Breast epithelium (tissue), 4 donors: ENCODE measurements at regions not wholly inside any gene's neighbourhood (a gene's known extent, or its start where the extent isn't known, plus 50 kb on each side); places are given as distances from the start of the nearest gene placed in this dataset.
A peak's percentile ranks its signal among the peaks of the same experiment; 100 is the strongest.

ENCODE experiments used
- DNase-seq, 2 donors: peaks; one replicate each; pipeline ENCODE4 v3.0.0-alpha.2; 2019; ENCODE audit warnings: low spot score in 2 of 2
- H3K27ac ChIP-seq, 2 donors: fragments of 200-600 bp; sonication (generic) in 1 of 2; one replicate each; pipeline ENCODE4 v1.5.1; 2016 to 2019; ENCODE audit warnings: mild to moderate bottlenecking in 1 of 2
- H3K27me3 ChIP-seq, 2 donors: fragments of 200-600 bp; sonication (generic) in 1 of 2; one replicate each; pipeline versions ENCODE4 v1.5.1 to v1.6.0; 2017 to 2019; ENCODE audit warnings: control low read depth in 1 of 2, mild to moderate bottlenecking in 1 of 2
- H3K36me3 ChIP-seq: fragments of 200-600 bp; one replicate; pipeline ENCODE4 v1.5.1; 2019
- H3K4me1 ChIP-seq, 2 donors: fragments of 200-600 bp; sonication (generic); one replicate each; pipeline ENCODE4 v1.5.1; 2016 to 2019; ENCODE audit warnings: control low read depth in 1 of 2
- H3K4me3 ChIP-seq, 3 donors: fragments of 200-600 bp; sonication (generic); 1 replicate in 2 of 3; 2 replicates in 1 of 3; pipeline ENCODE4 v1.5.1; 2016 to 2019; ENCODE audit warnings: mild to moderate bottlenecking in 3 of 3, moderate library complexity in 2 of 3
- H3K9me3 ChIP-seq, 2 donors: fragments of 200-600 bp; sonication (generic) in 1 of 2; one replicate each; pipeline ENCODE4 v1.5.1; 2016 to 2019; ENCODE audit warnings: control low read depth in 1 of 2
- POLR2A ChIP-seq: fragments of 450-650 bp; IDR thresholded peaks from one replicate; pipeline ENCODE4 v1.6.1; 2016; ENCODE audit warnings: antibody characterized with exemption, mild to moderate bottlenecking, moderate library complexity
- POLR2AphosphoS5 ChIP-seq, 3 donors: sonication (generic); formaldehyde crosslinking; IDR thresholded peaks; one replicate each; pipeline ENCODE4 v1.6.1; 2017; ENCODE audit warnings: antibody characterized with exemption in 3 of 3
- intact Hi-C: fragments of 100-400 bp; cut with DNase I; formaldehyde crosslinking; loops from one replicate; pipeline ENCODE4 v1.15.1; 2023; ENCODE audit warnings: low total_unique reads
- TF ChIP-seq, protein P1 (sequence below), 3 donors: fragments of 450-650 bp; IDR thresholded peaks; one replicate each; pipeline ENCODE4 v1.5.1; 2016 to 2017; ENCODE audit warnings: antibody characterized with exemption in 3 of 3, mild to moderate bottlenecking in 3 of 3, moderate library complexity in 3 of 3

DNA sequence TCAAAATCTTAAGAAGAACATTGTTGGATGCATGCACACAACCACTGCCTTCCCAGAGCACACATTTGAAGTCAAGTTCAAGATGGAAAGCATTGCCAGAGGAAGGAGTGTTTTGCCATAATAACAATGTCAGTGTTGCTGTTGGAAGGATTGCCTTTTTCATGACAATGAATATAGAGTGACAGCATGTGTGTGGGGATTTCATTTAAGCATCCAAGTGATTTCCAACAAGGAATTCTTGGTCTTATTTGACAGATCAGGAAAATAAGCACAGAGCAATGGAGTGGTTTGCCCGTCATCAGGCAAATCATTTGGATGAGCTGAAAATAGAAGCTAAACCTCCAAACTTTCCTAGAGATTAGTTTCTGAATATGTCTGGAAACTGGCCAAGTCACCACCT lies 140.0 kb upstream of the RAI14 start:
- no peak for DNase-seq
- Histone ChIP-seq H3K27ac (no peak overlapping the region), H3K9me3 (no peaks in the 10 kb centered on the region), H3K4me3 (no peak overlapping the region), H3K27me3 (no peaks in the 10 kb centered on the region), H3K4me1 (no peaks in the 10 kb centered on the region), H3K36me3 (no peaks in the 10 kb centered on the region)
- TF ChIP-seq, protein P1, sequence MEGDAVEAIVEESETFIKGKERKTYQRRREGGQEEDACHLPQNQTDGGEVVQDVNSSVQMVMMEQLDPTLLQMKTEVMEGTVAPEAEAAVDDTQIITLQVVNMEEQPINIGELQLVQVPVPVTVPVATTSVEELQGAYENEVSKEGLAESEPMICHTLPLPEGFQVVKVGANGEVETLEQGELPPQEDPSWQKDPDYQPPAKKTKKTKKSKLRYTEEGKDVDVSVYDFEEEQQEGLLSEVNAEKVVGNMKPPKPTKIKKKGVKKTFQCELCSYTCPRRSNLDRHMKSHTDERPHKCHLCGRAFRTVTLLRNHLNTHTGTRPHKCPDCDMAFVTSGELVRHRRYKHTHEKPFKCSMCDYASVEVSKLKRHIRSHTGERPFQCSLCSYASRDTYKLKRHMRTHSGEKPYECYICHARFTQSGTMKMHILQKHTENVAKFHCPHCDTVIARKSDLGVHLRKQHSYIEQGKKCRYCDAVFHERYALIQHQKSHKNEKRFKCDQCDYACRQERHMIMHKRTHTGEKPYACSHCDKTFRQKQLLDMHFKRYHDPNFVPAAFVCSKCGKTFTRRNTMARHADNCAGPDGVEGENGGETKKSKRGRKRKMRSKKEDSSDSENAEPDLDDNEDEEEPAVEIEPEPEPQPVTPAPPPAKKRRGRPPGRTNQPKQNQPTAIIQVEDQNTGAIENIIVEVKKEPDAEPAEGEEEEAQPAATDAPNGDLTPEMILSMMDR (IDR thresholded peaks at IDR 0.05): no peak
- no peak for TF ChIP-seq POLR2A
- TF ChIP-seq POLR2AphosphoS5 (IDR thresholded peaks at IDR 0.05): no peak
- intact Hi-C loops: no loop called here

DNA sequence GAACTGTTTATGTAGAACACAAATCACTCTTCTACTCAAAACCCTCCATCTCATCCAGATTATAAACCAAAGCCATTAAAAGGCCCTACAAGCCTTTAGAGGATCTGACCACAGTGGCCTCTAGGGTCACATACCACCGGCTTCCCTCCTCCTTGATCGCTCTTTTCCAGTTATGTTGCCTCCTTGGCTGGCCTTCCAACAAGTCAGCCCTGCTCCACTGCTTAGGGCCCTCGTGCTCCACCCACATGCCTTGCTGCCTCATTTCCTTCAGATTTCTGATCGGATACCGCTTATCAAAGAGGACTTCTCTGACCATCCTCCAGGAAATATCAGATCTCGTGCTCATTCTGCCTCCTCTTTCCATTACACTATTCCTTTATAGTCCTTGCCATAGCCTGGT lies 139.4 kb upstream of the RAI14 start:
- Histone ChIP-seq H3K4me3 (no peak overlapping the region), H3K27ac (no peak overlapping the region), H3K4me1 (no peaks in the 10 kb centered on the region), H3K9me3 (no peaks in the 10 kb centered on the region), H3K27me3 (no peaks in the 10 kb centered on the region), H3K36me3 (no peaks in the 10 kb centered on the region)
- intact Hi-C loops: no loop called here
- no peak for DNase-seq
- no peak for TF ChIP-seq POLR2A
- TF ChIP-seq POLR2AphosphoS5 (IDR thresholded peaks at IDR 0.05): no peak
- TF ChIP-seq, protein P1 (IDR thresholded peaks at IDR 0.05): no peak

DNA sequence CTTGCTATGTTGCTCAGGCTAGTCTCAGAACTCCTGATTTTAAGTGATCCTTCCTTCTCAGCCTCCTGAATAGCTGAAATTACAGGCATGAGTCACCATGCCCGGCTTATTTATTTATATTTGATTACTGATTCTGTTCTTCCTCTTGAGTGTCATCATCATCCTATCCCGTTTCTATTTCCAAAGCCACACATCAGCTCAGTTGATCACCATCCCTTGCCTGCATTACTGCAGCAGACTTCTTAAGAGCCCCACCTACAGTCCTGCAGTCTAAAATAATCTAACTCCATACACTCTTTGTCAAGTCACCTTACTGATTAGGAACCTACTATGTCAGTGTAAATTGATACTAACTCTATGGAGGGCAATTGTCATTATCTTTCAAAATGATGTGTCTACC lies 138.9 kb upstream of the RAI14 start:
- intact Hi-C loops: no loop called here
- H3K27me3 ChIP-seq: no peaks in the 10 kb centered on the region
- no peak for TF ChIP-seq POLR2A
- TF ChIP-seq POLR2AphosphoS5 (IDR thresholded peaks at IDR 0.05): no peak
- TF ChIP-seq, protein P1 (IDR thresholded peaks at IDR 0.05): no peak
- no peak overlapping the region for H3K27ac ChIP-seq
- no peak overlapping the region for H3K4me3 ChIP-seq
- no peaks in the 10 kb centered on the region for H3K4me1 ChIP-seq
- H3K36me3 ChIP-seq: no peaks in the 10 kb centered on the region
- H3K9me3 ChIP-seq: no peaks in the 10 kb centered on the region
- DNase-seq: no peak

DNA sequence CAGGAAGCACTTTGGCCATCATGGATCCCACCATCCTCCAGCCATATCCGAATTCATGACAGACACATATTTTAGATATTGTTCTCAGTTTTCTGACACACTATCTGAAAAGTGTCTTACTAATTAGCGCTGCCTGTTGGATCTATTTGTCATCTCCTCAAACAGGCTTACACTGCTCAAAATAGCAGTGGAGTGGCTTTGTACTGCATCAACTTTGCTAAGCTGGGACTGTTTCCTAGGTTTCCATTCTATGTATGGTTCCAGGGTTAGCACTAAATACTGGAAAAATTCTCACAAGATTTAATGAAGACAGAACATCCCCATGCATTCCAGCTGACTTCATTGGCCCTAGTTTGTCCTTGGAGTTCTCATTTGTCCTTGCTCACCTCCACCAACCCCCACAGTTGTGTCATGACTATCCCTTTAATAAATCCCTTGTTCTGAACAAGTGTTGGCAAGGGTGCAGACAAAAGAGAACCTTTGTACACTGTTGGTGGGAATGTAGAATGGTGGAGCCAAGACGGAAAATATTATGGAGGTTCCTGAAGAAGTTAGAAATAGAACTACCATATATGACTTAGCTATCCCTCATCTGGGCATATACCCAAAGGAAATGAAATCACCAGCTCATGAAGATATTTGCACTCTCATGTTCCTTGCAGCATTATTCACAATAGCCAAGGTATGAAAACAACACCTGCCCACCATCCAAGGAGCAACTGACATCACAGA lies 136.5 kb upstream of the RAI14 start:
- H3K9me3 ChIP-seq: no peaks in the 10 kb centered on the region
- no peaks in the 10 kb centered on the region for H3K36me3 ChIP-seq
- no peaks in the 10 kb centered on the region for H3K27me3 ChIP-seq
- DNase-seq: no peak
- no peak overlapping the region for H3K27ac ChIP-seq
- intact Hi-C loops: no loop called here
- TF ChIP-seq POLR2A: no peak
- no peak for TF ChIP-seq POLR2AphosphoS5 (IDR thresholded peaks at IDR 0.05)
- TF ChIP-seq, protein P1 (IDR thresholded peaks at IDR 0.05): no peak
- H3K4me1 ChIP-seq: no peaks in the 10 kb centered on the region
- no peak overlapping the region for H3K4me3 ChIP-seq

DNA sequence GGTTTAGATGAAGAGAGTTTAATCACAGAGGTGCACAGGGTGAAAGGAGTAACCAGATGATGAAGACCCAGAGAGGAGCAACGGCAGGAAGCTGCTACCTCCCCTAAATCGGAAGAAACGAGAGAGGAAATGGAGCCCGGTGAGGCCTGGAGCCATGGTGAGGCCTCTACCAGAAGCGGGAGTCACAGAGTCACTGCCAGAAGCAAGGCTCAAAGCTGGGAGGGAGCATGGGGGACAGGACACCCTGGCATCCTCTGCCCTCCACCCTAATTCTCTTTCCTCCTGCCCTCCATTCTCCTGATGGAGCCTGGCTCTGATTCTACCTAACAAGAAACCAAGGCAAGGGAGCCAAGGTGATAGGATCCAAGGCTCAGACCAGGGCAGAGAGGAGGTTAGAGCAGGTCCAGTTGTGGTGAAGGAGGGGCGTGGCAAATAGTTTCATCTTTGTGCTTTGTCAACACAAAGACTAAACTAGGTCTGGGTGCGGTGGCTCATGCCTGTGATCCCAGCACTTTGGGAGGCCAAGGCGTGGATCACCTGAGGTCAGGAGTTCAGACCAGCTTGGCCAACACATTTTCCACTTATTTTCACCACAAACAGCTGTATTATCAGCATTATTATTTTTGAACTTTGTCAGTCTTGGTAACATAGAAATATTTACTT lies 134.4 kb upstream of the RAI14 start:
- Histone ChIP-seq H3K9me3 (no peaks in the 10 kb centered on the region), H3K4me3 (no peak overlapping the region), H3K4me1 (no peaks in the 10 kb centered on the region), H3K27ac (peak overlapping the region in 1 of 2 donors; percentile 36), H3K27me3 (no peaks in the 10 kb centered on the region), H3K36me3 (no peaks in the 10 kb centered on the region)
- intact Hi-C loops: no loop called here
- TF ChIP-seq POLR2AphosphoS5 (IDR thresholded peaks at IDR 0.05): no peak
- TF ChIP-seq, protein P1 (IDR thresholded peaks at IDR 0.05): no peak
- TF ChIP-seq POLR2A: no peak
- no peak for DNase-seq
